ENCODE measurements at regions not wholly inside any gene's neighbourhood (a gene's known extent, or its start where the extent isn't known, plus 50 kb on each side); places are given as distances from the start of the nearest gene placed in this dataset.
"Not testable (repeated sequence)": the region's sequence is repeated elsewhere in the genome, so short reads cannot be mapped to it uniquely, and the experiment has no call there.

DNA sequence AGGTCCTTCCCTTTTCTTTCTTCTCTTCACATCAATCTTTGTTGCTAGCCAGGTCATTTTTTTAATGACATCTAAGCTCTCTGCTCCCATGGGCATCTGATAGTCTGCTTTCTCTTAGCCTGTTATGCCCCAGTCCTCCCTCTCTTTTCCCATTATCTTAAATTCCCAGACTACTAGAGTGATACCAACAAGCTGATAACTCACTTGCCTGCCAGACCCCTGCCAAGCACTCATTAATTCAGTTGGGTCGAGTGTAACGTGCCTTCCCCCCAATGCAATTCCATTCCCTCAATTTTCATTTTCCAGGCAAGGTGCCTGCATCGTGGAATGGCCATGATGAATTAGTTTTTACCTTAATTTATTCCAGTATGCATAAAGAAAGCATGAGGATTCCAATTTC lies 450.8 kb upstream of the ADAMTS9 start:
- Histone ChIP-seq H3K9me3 (ENCODE audit: control insufficient read depth, low read depth, low read length) (no peaks in the 10 kb centered on the region), H3K27ac (ENCODE audit: low read length) (no peak overlapping the region), H3K27me3 (ENCODE audit: control insufficient read depth, insufficient read depth, low read length) (no peaks in the 10 kb centered on the region), H3K4me3 (ENCODE audit: low read length) (no peak overlapping the region), H3K4me1 (ENCODE audit: control insufficient read depth, low read depth, low read length) (peaks cover 8% of the 10 kb centered on the region), H3K9ac (ENCODE audit: low read length) (no peak overlapping the region), H3K36me3 (ENCODE audit: control insufficient read depth, low read depth, low read length) (no peaks in the 10 kb centered on the region)

DNA sequence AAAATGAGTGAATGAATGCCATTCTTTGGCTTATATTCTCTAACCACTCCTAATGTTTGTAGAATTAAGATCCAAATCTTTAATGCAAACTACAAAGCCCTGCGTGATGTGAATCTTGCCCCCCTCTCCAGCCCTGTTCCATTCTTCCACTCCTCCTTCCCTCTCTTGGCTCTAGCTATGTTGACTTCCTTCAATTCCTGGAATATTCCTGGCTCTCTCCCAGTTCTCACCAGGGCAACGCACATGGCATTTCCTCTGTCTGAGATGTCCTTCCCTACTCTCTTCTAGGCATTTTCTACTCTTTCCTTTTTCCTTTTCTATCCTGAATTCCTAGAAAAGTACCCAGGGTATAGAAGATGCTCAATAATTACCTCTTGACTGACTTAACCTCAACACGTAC lies 446.0 kb upstream of the ADAMTS9 start:
- not testable (repeated sequence) for H3K27me3 ChIP-seq (ENCODE audit: control insufficient read depth, insufficient read depth, low read length); H3K9me3 ChIP-seq (ENCODE audit: control insufficient read depth, low read depth, low read length); H3K36me3 ChIP-seq (ENCODE audit: control insufficient read depth, low read depth, low read length); H3K4me1 ChIP-seq (ENCODE audit: control insufficient read depth, low read depth, low read length); H3K4me3 ChIP-seq (ENCODE audit: low read length); H3K9ac ChIP-seq (ENCODE audit: low read length); H3K27ac ChIP-seq (ENCODE audit: low read length)

DNA sequence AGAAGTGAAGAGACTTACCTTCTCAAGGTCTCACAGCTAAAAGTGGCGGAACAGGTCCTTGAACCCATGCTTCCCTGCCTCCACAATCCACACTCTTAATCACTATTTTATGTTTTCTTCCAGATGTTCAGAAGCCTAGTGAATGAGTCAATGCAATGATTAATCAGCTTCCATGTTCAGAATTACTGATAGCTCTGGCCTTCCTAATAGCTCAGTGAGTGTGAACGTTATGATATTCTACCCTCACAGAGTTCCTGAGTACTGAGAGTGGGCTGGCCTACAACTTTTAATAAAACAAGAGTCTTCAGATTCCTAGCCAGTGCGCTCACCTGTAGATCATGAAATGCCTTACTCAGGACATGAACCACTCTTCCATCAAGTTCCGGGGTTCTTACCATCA lies 443.0 kb upstream of the ADAMTS9 start:
- H3K9me3 ChIP-seq (ENCODE audit: control insufficient read depth, low read depth, low read length) = no peaks in the 10 kb centered on the region
- no peaks in the 10 kb centered on the region for H3K27me3 ChIP-seq (ENCODE audit: control insufficient read depth, insufficient read depth, low read length)
- no peak overlapping the region for H3K27ac ChIP-seq (ENCODE audit: low read length)
- no peaks in the 10 kb centered on the region for H3K36me3 ChIP-seq (ENCODE audit: control insufficient read depth, low read depth, low read length)
- no peaks in the 10 kb centered on the region for H3K4me1 ChIP-seq (ENCODE audit: control insufficient read depth, low read depth, low read length)
- H3K9ac ChIP-seq (ENCODE audit: low read length) = no peak overlapping the region
- H3K4me3 ChIP-seq (ENCODE audit: low read length) = no peak overlapping the region

DNA sequence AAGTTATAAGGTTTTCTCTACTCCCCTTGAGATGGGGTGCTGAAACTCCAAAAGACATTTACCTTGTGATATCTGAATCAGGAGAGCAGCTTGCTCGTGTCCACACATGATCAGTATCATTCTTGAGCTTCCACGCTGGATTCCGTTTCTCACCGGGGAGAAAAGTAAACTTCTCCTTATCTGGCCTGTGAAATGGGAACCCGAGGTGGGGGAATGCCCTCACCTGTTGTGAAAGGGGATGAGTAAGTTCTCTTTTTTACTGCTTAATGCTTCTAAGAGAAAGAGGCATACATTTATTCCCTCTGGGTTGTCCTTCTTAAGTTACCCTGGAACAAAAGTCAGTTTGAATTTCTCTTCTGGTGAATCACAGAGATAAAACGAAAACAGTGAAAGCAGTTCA lies 440.5 kb upstream of the ADAMTS9 start:
- Histone ChIP-seq H3K9ac (ENCODE audit: low read length) (no peak overlapping the region), H3K9me3 (ENCODE audit: control insufficient read depth, low read depth, low read length) (no peaks in the 10 kb centered on the region), H3K27ac (ENCODE audit: low read length) (no peak overlapping the region)

DNA sequence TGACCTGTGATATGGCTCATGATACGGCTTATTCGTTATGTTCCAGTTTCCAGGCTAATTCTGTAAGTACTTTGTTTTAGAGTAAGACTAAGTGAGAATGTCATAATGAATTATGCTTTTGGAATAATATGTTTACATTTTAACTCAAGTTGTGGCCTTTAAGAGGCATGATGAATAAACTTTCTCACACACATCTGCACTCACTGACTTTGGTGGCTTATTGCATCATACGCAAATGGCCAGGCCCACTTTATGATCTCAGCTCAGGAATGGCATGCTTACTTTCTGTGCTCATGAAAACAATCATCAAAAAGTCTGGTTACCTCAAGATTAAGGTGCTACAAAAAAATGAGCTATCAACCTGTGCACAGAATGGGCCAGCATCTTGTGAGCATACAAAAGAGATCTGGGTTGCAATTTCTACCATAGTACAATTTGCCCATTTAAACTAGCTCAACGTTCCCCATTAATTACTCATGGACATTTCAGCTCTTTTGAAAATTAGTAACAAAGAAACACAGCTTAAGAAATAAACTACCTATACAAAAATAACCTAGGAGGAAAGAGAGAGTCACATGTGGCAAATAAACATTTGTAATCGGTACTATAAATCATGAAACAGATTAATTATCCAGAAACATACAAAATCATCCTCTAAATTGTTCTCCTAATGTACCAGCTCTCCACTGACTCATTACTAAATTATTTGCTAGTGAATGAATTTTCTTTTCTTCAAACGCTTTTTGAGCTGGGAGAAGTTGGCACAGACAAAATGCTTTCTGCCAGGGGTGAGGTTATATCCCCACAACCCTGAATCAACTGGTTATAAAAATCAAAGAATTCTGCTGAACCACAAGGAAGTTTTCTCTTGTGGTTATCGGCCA lies 439.0 kb upstream of the ADAMTS9 start:
- no peaks in the 10 kb centered on the region for H3K36me3 ChIP-seq (ENCODE audit: control insufficient read depth, low read depth, low read length)
- no peaks in the 10 kb centered on the region for H3K4me1 ChIP-seq (ENCODE audit: control insufficient read depth, low read depth, low read length)
- H3K4me3 ChIP-seq (ENCODE audit: low read length) = no peak overlapping the region
- no peaks in the 10 kb centered on the region for H3K9me3 ChIP-seq (ENCODE audit: control insufficient read depth, low read depth, low read length)
- H3K27me3 ChIP-seq (ENCODE audit: control insufficient read depth, insufficient read depth, low read length) = no peaks in the 10 kb centered on the region
- H3K27ac ChIP-seq (ENCODE audit: low read length) = no peak overlapping the region
- no peak overlapping the region for H3K9ac ChIP-seq (ENCODE audit: low read length)

More for the DNA sequence above, 440.5 kb upstream of the ADAMTS9 start:
- H3K4me3 ChIP-seq (ENCODE audit: low read length) = no peak overlapping the region
- no peaks in the 10 kb centered on the region for H3K4me1 ChIP-seq (ENCODE audit: control insufficient read depth, low read depth, low read length)
- H3K36me3 ChIP-seq (ENCODE audit: control insufficient read depth, low read depth, low read length) = no peaks in the 10 kb centered on the region
- H3K27me3 ChIP-seq (ENCODE audit: control insufficient read depth, insufficient read depth, low read length) = no peaks in the 10 kb centered on the region

DNA sequence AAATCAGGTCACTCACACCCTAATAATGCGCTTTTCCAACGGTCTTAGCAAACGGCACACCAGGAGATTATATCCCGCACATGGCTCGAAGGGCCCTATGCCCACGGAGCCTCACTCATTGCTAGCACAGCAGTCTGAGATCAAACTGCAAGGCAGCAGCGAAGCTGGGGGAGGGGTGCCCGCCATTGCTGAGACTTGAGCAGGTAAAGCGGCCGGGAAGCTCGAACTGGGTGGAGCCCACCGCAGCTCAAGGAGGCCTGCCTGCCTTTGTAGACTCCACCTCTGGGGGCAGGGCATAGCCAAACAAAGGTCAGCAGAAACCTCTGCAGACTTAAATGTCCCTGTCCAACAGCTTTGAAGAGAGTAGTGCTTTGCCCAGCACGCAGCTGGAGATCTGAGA lies 432.4 kb upstream of the ADAMTS9 start:
- H3K4me3 ChIP-seq (ENCODE audit: low read length); H3K36me3 ChIP-seq (ENCODE audit: control insufficient read depth, low read depth, low read length); H3K9ac ChIP-seq (ENCODE audit: low read length); H3K4me1 ChIP-seq (ENCODE audit: control insufficient read depth, low read depth, low read length); H3K27me3 ChIP-seq (ENCODE audit: control insufficient read depth, insufficient read depth, low read length); H3K9me3 ChIP-seq (ENCODE audit: control insufficient read depth, low read depth, low read length); H3K27ac ChIP-seq (ENCODE audit: low read length): not testable (repeated sequence)

DNA sequence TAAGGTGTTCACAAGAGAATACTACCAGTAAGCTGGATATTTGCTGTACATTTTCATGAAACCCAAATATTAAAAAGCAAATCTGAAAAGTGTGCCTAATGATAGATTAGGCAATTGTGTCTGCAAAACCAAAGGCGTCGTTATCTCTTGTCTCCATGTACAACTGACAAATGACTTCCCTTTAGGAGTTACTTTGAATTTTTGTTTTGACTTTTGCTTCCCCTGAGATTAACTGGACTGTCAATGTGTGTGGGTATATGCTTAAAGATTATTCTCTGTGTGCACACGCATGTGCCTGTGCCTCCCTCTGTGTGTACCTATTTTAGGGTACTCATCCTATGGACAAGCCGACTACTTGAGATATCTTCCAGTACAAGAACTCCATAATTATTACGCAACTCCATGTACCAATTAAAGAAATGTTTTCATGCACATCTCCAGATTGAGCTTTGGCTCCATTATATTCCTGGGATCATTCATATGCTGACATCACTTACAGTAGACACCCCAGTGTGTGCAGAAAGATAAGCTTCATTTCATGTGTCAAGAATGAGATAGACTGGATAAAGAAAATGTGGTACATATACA lies 431.2 kb upstream of the ADAMTS9 start:
- Histone ChIP-seq H3K4me1 (ENCODE audit: control insufficient read depth, low read depth, low read length) (no peaks in the 10 kb centered on the region), H3K27ac (ENCODE audit: low read length) (no peak overlapping the region), H3K9me3 (ENCODE audit: control insufficient read depth, low read depth, low read length) (peaks cover 5% of the 10 kb centered on the region), H3K9ac (ENCODE audit: low read length) (no peak overlapping the region), H3K27me3 (ENCODE audit: control insufficient read depth, insufficient read depth, low read length) (no peaks in the 10 kb centered on the region), H3K4me3 (ENCODE audit: low read length) (no peak overlapping the region), H3K36me3 (ENCODE audit: control insufficient read depth, low read depth, low read length) (no peaks in the 10 kb centered on the region)

DNA sequence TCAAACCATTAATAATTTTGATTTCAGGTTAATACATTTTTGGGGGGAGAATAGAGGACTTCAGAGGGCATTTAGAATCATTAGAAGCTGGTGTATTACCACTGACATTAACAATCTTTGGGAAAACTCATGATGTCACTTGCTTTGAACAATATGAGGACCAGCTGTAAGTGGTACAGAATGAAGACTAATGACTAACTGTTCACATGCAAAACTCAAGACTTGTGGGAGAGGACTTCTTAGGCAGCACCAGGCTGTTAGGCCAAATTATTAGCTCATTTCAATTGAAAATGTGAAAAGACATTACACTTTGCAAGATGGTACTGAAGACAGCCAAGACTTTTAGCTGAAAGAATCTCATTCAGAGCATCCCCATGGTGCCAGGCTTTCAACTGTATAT lies 426.2 kb upstream of the ADAMTS9 start:
- Histone ChIP-seq H3K27ac (ENCODE audit: low read length) (no peak overlapping the region), H3K36me3 (ENCODE audit: control insufficient read depth, low read depth, low read length) (no peaks in the 10 kb centered on the region), H3K4me1 (ENCODE audit: control insufficient read depth, low read depth, low read length) (no peaks in the 10 kb centered on the region), H3K9ac (ENCODE audit: low read length) (no peak overlapping the region), H3K4me3 (ENCODE audit: low read length) (no peak overlapping the region), H3K9me3 (ENCODE audit: control insufficient read depth, low read depth, low read length) (no peaks in the 10 kb centered on the region), H3K27me3 (ENCODE audit: control insufficient read depth, insufficient read depth, low read length) (no peaks in the 10 kb centered on the region)

DNA sequence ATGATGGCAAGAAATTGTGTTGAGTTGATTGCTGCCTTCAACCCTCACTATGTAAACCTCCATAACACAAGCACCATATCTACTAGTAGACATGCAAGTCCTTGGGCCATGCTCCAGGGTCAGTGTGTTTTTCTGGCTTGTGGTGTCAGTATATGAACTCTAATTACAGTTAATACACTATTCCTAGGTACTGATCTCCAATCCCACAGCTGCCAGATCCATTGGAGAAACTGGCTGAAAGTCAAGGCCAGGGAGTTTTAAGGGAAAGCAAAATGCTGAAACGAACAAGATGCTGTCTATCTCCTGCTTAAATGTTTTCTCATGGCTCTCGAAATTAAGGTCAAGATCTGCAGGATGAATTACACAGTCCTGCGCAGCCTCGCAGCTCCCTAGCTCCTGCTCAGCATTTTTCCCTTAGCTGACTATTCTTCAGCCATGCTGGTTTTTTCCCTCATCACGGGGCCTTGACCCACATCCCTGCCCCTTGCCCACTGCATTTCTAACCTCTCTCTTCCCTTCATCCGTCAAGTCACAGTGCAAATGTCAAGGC lies 425.0 kb upstream of the ADAMTS9 start:
- H3K4me3 ChIP-seq (ENCODE audit: low read length) = no peak overlapping the region
- no peaks in the 10 kb centered on the region for H3K9me3 ChIP-seq (ENCODE audit: control insufficient read depth, low read depth, low read length)
- H3K27me3 ChIP-seq (ENCODE audit: control insufficient read depth, insufficient read depth, low read length) = no peaks in the 10 kb centered on the region
- H3K4me1 ChIP-seq (ENCODE audit: control insufficient read depth, low read depth, low read length) = no peaks in the 10 kb centered on the region
- H3K36me3 ChIP-seq (ENCODE audit: control insufficient read depth, low read depth, low read length) = no peaks in the 10 kb centered on the region
- H3K9ac ChIP-seq (ENCODE audit: low read length) = no peak overlapping the region
- H3K27ac ChIP-seq (ENCODE audit: low read length) = no peak overlapping the region

DNA sequence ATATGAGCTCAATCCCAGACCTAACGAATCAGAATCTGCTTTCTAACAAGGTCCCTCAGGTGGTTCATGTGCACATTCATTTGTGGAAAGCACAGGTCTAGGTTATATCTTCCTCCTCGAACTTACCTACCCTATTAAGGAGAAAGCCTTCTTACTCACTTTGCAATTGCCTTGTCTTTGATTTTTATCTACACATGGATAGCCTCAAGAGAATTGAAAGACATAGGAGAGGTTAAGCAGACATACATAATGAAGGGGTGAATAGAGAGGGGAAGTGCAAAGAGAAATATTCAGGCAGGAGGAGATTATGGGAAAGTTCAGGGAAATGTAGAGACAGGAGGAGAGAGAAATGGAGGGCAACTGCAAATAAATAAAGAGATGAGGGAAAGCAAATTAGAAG lies 422.9 kb upstream of the ADAMTS9 start:
- H3K4me3 ChIP-seq (ENCODE audit: low read length) = no peak overlapping the region
- no peaks in the 10 kb centered on the region for H3K4me1 ChIP-seq (ENCODE audit: control insufficient read depth, low read depth, low read length)
- H3K9me3 ChIP-seq (ENCODE audit: control insufficient read depth, low read depth, low read length) = no peaks in the 10 kb centered on the region
- no peaks in the 10 kb centered on the region for H3K36me3 ChIP-seq (ENCODE audit: control insufficient read depth, low read depth, low read length)
- no peaks in the 10 kb centered on the region for H3K27me3 ChIP-seq (ENCODE audit: control insufficient read depth, insufficient read depth, low read length)
- H3K27ac ChIP-seq (ENCODE audit: low read length) = no peak overlapping the region
- H3K9ac ChIP-seq (ENCODE audit: low read length) = no peak overlapping the region

DNA sequence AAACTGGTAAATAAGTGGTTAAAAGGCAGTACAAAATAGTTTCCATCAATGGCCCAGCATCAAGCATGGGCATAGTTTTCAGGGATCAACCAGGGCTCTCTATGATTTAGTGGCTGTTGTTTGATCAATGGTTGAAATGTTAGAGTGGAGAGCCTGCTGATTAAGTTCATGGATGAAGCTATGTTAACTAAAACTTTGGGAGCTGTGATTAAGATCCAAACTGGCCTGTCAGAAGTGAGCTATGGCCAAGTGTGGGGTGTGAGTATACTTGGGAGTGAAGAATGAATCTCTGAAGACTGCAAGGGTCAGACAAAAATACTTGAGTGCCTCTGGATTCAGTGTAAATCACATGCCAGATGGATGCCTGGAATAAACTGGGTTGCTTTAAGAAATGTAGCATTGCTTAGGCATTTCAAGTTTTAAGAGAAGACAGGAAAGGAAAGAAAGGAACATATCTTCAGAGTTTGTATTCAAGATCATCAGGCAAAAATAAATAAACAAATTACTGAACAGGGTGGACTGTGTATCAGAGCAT lies 422.2 kb upstream of the ADAMTS9 start:
- Histone ChIP-seq H3K27me3 (ENCODE audit: control insufficient read depth, insufficient read depth, low read length) (no peaks in the 10 kb centered on the region), H3K4me1 (ENCODE audit: control insufficient read depth, low read depth, low read length) (no peaks in the 10 kb centered on the region), H3K36me3 (ENCODE audit: control insufficient read depth, low read depth, low read length) (no peaks in the 10 kb centered on the region), H3K27ac (ENCODE audit: low read length) (no peak overlapping the region), H3K4me3 (ENCODE audit: low read length) (no peak overlapping the region), H3K9ac (ENCODE audit: low read length) (no peak overlapping the region), H3K9me3 (ENCODE audit: control insufficient read depth, low read depth, low read length) (no peaks in the 10 kb centered on the region)

All from iPS-18a (cell line).